ENCODE measurements at regions not wholly inside any gene's neighbourhood (a gene's known extent, or its start where the extent isn't known, plus 50 kb on each side); places are given as distances from the start of the nearest gene placed in this dataset.

DNA sequence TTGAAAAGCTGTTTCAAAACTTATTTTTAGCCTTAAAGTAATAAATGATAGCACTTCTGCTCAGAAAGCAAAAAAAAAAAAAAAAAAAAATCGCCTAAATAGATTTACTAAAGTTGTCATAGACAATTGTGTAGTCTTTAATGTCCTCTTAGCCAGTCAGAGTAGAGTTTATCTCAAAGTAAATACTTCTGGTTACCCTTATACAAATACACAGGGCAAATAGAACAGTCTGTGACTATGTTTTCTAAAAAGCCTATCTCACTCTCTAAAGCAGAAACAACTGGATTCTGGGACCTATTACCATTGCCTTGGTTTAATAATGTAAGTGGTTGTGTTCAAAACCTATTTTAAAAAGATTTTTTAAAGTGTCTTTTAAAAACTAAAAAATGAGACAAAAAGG is 156.2 kb upstream of the THSD7A start:
- Histone ChIP-seq H3K4me1 (ENCODE audit: control insufficient read depth, insufficient read depth, low read length) (no peaks in the 10 kb centered on the region), H3K27ac (ENCODE audit: insufficient read depth, low read length) (no peak overlapping the region), H3K4ac (ENCODE audit: low read depth, low read length) (no peak overlapping the region), H3K9me1 (ENCODE audit: insufficient read depth, low read length) (no peaks in the 10 kb centered on the region), H4K20me1 (ENCODE audit: insufficient read depth, low read length) (no peaks in the 10 kb centered on the region), H2BK120ac (ENCODE audit: low read depth, low read length) (no peak overlapping the region), H3K9ac (ENCODE audit: low read depth, low read length) (no peak overlapping the region), H3K4me3 (ENCODE audit: insufficient read depth, low read depth, low read length) (no peak overlapping the region), H2AK5ac (ENCODE audit: low read depth, low read length) (no peak overlapping the region), H3K79me1 (ENCODE audit: low read depth in 1 of 2, low read length in 2 of 2) (no peaks in the 10 kb centered on the region), H2AFZ (replicated peaks; ENCODE audit: low read length, poor library complexity) (no peak overlapping the region), H3K18ac (ENCODE audit: low read depth, low read length) (no peak overlapping the region), H2BK20ac (ENCODE audit: low read depth, low read length) (no peak overlapping the region), H3K36me3 (ENCODE audit: control insufficient read depth, insufficient read depth, low read length) (no peaks in the 10 kb centered on the region), H4K91ac (ENCODE audit: insufficient read depth, low read depth, low read length) (no peak overlapping the region), H4K5ac (ENCODE audit: low read depth, low read length) (no peak overlapping the region), H2AK9ac (replicated peaks; ENCODE audit: low read depth, low read length, poor library complexity) (no peak overlapping the region), H4K8ac (ENCODE audit: low read depth in 2 of 2, low read length in 2 of 2) (no peak overlapping the region), H2BK15ac (ENCODE audit: low read depth, low read length) (no peak overlapping the region), H3K23ac (ENCODE audit: low read depth, low read length) (no peak overlapping the region), H3K4me2 (ENCODE audit: low read depth, low read length) (no peak overlapping the region), H3K27me3 (ENCODE audit: control insufficient read depth, insufficient read depth, low read length) (no peaks in the 10 kb centered on the region), H3K9me3 (ENCODE audit: control insufficient read depth, insufficient read depth, low read length) (no peaks in the 10 kb centered on the region), H3K56ac (ENCODE audit: extremely low read depth, insufficient read depth, low read length) (no peak overlapping the region), H3K14ac (replicated peaks; ENCODE audit: low read depth, low read length) (no peak overlapping the region), H2BK5ac (ENCODE audit: low read depth, low read length, poor library complexity, severe bottlenecking) (no peak overlapping the region)
- in situ Hi-C loops (cut with MboI; ENCODE audit: low sequenced_read_pairs): no loop called here
- intact Hi-C loops (cut with micrococcal nuclease): no loop called here
- no TSS peak for BruUV-seq (replicated peaks)
- no peak for ATAC-seq (ENCODE audit: low read depth)
- no peak for DNase-seq
- TF ChIP-seq MAZ (IDR thresholded peaks at IDR 0.05; ENCODE audit: borderline replicate concordance, low read depth, low read length) (no peak), RCOR1 (IDR thresholded peaks at IDR 0.05; ENCODE audit: insufficient replicate concordance, low read length) (no peak), POLR2A (IDR thresholded peaks at IDR 0.05; ENCODE audit: low read depth, low read length) (no peak), SMC3 (IDR thresholded peaks at IDR 0.05; ENCODE audit: low read depth, low read length) (no peak), MXI1 (IDR thresholded peaks at IDR 0.05; ENCODE audit: borderline replicate concordance, low read depth, low read length) (no peak), RFX5 (IDR thresholded peaks at IDR 0.05; ENCODE audit: low read depth, low read length) (no peak), NFE2L2 (IDR thresholded peaks at IDR 0.05; ENCODE audit: low read depth, low read length) (no peak), MAFK (IDR thresholded peaks at IDR 0.05; ENCODE audit: low read depth, low read length) (no peak)
- TF ChIP-seq, protein P1, sequence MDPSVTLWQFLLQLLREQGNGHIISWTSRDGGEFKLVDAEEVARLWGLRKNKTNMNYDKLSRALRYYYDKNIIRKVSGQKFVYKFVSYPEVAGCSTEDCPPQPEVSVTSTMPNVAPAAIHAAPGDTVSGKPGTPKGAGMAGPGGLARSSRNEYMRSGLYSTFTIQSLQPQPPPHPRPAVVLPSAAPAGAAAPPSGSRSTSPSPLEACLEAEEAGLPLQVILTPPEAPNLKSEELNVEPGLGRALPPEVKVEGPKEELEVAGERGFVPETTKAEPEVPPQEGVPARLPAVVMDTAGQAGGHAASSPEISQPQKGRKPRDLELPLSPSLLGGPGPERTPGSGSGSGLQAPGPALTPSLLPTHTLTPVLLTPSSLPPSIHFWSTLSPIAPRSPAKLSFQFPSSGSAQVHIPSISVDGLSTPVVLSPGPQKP (IDR thresholded peaks at IDR 0.05; ENCODE audit: borderline replicate concordance, low read depth, low read length): no peak
- dilution Hi-C loops (cut with HindIII; ENCODE audit: low sequenced_read_pairs, unreplicated experiment): no loop called here
- ChIA-PET POLR2A (ENCODE audit: unreplicated experiment) (no interaction called here), CTCF (interaction anchor here (0.8 kb wide), 1 partner anchor 350 kb away, joined by 3 read pairs; no protein-coding TSS in a partner anchor)
- WGBS, 2 experiments (ENCODE audit: extremely low coverage in 2 of 2, insufficient read length in 1 of 2): no CpG with 5 or more reads among the region's 1 CpG
